NCI-H1105 treated with DMSO at 0.1 percent for 48 hours (cell line): ENCODE measurements at regions not wholly inside any gene's neighbourhood (a gene's known extent, or its start where the extent isn't known, plus 50 kb on each side); places are given as distances from the start of the nearest gene placed in this dataset.
"Not testable (repeated sequence)": the region's sequence is repeated elsewhere in the genome, so short reads cannot be mapped to it uniquely, and the experiment has no call there.

Source experiments
- DNase-seq: peaks from one replicate; lab custom pipeline; 2025; lab: John Stamatoyannopoulos, UW

GRCh38 chr4:130073145-130073790, 977.3 kb downstream of the C4orf33 start:
- no peak for DNase-seq

- no peak for DNase-seq
Observed at GRCh38 chr4:130074096-130074495, 978.1 kb downstream of the C4orf33 start.

- peak; percentile 5 for DNase-seq
Observed at GRCh38 chr4:130077275-130077674, 981.3 kb downstream of the C4orf33 start.

DNA sequence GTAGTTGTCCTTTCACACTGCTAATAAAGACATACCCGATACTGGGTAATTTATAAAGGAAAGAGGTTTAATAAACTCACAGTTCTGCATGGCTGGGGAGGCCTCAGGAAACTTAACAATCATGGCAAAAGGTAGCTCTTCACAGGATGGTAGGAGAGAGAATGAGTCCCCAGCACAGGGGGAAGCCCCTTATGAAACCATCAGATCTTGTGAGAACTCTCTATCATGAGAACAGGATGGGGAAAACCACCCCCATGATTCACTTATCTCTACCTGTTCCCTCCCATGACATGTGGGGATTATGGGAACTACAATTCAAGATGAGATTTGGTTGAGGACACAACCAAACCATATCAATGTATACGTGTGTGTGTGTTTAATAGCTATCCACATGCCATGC, 983.1 kb downstream of the C4orf33 start:
- not testable (repeated sequence) for DNase-seq

DNA sequence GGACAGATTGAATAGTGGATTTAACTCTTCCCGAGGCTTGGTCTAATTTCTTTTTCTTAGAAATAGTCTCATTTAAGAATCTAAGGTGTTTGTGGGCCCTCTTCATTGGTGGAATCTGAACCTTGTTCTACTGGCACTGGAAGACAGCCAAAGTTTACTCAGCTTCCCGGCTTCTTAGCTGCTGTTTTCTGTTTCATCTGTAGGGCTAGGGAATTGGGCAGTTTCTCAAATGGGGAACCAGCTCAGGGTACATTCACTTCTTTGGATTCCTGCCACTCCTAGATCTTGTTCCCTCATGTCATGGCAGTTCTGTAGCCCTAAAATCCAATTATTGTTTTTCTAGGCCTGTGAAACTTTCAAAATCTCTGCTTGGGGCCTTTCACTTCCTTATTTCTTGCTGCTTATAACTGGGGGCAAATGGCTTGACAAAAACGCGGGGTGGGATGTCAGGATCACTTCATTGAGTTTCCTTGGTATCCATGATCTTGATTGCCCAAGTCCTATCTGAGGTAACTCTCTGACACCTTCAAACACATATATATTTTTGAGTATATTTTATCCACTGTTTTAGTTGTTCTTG, 985.0 kb downstream of the C4orf33 start:
- DNase-seq, result no peak

GRCh38 chr4:130090427-130090826, 994.5 kb downstream of the C4orf33 start:
- no peak for DNase-seq

GRCh38 chr4:130092187-130093015, 996.4 kb downstream of the C4orf33 start:
- DNase-seq, result no peak

GRCh38 chr4:130099105-130099504, 1003.2 kb downstream of the C4orf33 start:
- peak; percentile 4 for DNase-seq

GRCh38 chr4:130110189-130110588, 1014.2 kb downstream of the C4orf33 start:
- peak; percentile 1 for DNase-seq

DNA sequence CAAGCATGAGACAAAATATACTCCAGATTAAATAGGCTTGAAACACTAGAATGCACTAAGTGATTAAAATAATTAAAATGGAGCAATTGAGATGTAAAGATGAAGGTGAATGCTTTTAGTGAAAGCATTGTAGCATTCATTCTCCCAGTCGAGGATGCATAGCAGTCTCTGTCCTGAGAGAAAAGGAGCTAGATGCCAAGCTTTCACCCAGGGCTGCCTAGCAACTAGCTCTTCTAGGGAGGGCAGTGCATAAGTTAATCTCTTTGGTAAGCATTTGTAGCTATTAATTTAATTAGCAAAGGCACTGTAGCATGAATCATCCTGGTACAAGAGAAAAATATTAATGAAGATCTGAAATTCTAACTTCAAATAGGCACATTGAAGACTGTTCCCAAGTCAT, 1014.8 kb downstream of the C4orf33 start:
- DNase-seq, result peak; percentile 3

DNA sequence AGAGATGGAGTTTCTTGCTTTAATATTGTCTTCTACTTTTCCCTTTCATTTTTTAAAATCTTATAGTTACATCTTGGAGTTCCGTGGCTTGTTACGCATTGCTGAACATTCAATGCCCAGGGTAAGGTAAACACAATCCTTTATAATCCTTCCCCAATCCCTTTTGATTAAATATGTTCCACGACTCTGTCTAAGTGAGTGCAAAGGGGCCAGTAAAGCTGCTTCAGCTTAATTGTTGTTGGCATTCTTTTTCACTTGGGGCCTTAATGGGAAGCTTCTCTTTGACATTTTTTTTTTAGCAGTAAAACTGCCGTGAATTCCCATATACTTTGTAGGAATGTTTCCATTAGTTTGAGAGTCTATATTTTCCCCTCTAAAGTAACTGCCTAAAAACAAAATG, 1028.1 kb downstream of the C4orf33 start:
- no peak for DNase-seq

DNA sequence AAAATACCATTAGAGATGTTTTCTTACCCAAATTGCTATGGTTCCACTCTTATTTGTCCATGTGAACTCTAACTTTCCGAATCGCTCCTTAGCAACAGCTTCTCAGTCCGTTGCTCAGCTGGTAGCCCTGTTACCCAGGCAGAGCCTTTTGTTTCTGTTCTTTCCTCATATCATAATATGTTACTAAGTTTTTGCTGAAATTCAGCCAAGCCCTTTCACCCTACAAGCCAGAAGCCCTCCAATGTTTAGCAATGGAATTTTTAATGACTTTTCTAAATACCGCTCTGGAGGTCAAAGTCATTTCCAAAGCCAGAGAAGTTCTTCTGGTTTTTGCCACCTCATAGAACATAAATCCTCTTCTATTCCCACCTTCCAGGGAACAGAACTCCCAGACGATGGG, 1029.5 kb downstream of the C4orf33 start:
- DNase-seq, result no peak

- no peak for DNase-seq
Observed at GRCh38 chr4:130127297-130127696, 1031.3 kb downstream of the C4orf33 start.

DNA sequence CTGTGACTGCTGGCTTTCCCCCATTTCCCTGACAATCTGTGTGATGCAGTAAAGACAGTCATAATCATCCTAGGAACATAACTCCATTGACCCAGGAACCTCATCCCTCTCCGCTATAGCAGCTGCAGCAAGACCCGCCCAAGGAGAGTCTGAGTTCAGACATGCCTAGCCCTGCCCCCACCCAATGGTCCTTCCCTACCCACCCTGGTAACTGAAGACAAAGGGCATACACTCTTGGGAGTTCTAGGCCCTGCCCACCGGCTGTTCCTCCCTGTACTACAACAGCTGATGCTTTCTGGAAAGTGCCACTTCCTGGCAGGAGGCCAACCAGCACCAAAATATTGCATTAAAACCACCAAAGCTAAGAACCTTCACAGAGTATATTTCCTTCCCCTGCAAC, 1035.6 kb downstream of the C4orf33 start:
- DNase-seq, result no peak

- no peak for DNase-seq
Observed at GRCh38 chr4:130141651-130142050, 1045.7 kb downstream of the C4orf33 start.

- no peak for DNase-seq
Observed at GRCh38 chr4:130143656-130144055, 1047.7 kb downstream of the C4orf33 start.

DNA sequence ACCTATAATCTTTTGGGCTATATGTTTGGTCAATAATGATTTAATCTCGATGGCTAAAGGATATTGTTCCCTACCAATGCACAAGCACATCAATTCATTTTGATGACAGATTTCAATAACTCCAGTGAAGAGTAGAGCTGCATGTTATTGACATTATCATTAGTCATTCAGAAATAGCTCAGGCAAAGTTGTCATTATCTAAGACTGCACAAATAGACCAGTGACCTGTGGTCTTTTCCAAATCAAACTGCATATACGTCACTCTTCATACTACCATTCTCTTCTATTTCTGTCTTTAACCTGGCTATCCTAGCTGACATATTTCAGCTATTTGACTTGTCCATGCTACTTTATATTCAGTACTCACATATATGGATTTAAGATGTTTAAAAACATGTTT, 1050.8 kb downstream of the C4orf33 start:
- DNase-seq, result no peak

GRCh38 chr4:130147641-130148040, 1051.7 kb downstream of the C4orf33 start:
- DNase-seq, result no peak

DNA sequence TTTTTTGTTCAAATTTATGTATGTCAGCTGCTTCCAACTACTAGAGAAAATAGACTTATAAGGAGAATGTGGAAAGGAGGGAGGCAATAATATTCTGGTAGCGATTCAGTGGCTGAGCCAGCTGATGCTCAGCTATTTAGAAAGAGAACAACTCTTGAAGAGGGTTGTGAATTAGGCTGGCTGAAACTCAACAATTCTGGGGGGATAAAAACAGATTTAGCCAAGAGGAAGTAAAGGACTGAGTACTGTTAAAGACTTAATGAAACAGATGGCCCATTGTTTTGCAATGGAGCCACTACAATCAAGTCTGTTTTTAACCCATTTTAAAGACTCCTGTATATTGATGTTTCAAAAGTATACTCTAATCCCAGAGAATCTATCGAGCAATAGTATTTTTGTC, 1058.9 kb downstream of the C4orf33 start:
- DNase-seq, result peak; percentile 1

- DNase-seq, result no peak
Observed at GRCh38 chr4:130163701-130164100, 1067.7 kb downstream of the C4orf33 start.

GRCh38 chr4:130165381-130165780, 1069.4 kb downstream of the C4orf33 start:
- no peak for DNase-seq

DNA sequence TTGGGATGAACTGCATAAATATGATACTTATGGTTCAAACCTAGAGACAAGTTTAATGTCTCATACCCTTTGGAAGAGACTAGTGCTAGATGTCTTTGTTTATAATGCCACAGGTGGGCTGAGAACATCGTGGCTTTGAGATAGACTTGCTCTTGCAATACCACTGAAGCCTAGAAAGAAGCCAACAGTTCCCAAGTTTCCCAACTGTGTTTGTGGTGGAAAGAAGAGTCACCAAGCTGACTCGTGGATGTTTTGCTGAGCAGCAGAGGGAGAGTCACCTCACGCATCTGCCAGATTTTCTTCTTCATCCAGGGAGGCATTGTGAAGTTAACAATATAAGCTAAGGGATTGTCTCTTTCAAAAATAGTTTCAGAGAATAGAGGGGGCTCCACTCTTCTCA, 1076.2 kb downstream of the C4orf33 start:
- DNase-seq, result no peak

DNA sequence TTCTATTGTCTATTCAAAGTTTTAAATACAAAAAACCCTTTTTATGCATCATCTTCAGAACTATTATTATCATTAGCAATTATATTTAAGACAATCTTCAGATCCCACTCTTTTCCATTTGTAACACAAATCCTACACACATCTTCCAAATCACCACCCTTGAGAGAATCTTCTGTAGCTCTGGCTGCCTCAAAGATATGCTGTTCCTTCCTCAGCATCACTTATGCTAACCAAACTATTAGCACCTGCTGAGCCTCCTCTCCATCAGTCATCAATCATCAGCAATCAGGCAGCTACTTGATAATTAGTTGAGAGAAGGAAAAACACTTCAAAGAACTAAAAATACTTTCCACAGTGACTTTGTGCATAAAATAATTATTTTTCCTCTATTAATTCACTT, 1082.2 kb downstream of the C4orf33 start:
- peak; percentile 6 for DNase-seq
